Transverse colon (tissue), 4 donors: ENCODE measurements at regions not wholly inside any gene's neighbourhood (a gene's known extent, or its start where the extent isn't known, plus 50 kb on each side); places are given as distances from the start of the nearest gene placed in this dataset.

Source experiments
- DNase-seq: peaks from one replicate; pipeline ENCODE4 v3.0.0-alpha.2; 2019
- H3K27ac ChIP-seq, 4 donors: fragments of 200-600 bp; sonication (generic); 2 replicates each; pipeline ENCODE4 v1.5.1; 2016 to 2018; ENCODE audit warnings: inconsistent platforms in 4 of 4
- H3K27me3 ChIP-seq: fragments of 200-600 bp; sonication (generic); 2 replicates; pipeline ENCODE4 v1.5.1; 2017; ENCODE audit warnings: inconsistent platforms
- H3K36me3 ChIP-seq, 4 donors: fragments of 200-600 bp; sonication (generic); 2 replicates each; pipeline ENCODE4 v1.5.1; 2017 to 2019; ENCODE audit warnings: inconsistent platforms in 4 of 4
- H3K4me1 ChIP-seq, 4 donors: fragments of 200-600 bp; sonication (generic); 2 replicates each; pipeline ENCODE4 v1.5.1; 2017 to 2020; ENCODE audit warnings: inconsistent platforms in 4 of 4
- H3K4me3 ChIP-seq, 4 donors: fragments of 200-600 bp; sonication (generic); 1 replicate in 1 of 4; 2 replicates in 3 of 4; pipeline versions ENCODE4 v1.5.1 to v1.6.1; 2017 to 2019; ENCODE audit warnings: inconsistent platforms in 4 of 4
- H3K9me3 ChIP-seq, 2 donors: fragments of 200-600 bp; sonication (generic); 2 replicates each; pipeline ENCODE4 v1.5.1; 2017 to 2019; ENCODE audit warnings: inconsistent platforms in 2 of 2
- CTCF ChIP-seq, 5 experiments: fragments of 200-600 bp in 3 of 5; fragments of 450-650 bp in 2 of 5; sonication (generic) in 3 of 5; IDR thresholded peaks; 1 replicate in 2 of 5; 2 replicates in 3 of 5; pipeline ENCODE4 v1.5.1; 2016 to 2017; ENCODE audit warnings: antibody characterized with exemption in 5 of 5, inconsistent platforms in 3 of 5, mild to moderate bottlenecking in 2 of 5, moderate library complexity in 1 of 5
- EP300 ChIP-seq: sonication (generic); formaldehyde crosslinking; IDR thresholded peaks from one replicate; pipeline ENCODE4 v1.6.1; 2017; ENCODE audit warnings: antibody characterized with exemption, low read depth
- POLR2A ChIP-seq: fragments of 450-650 bp; IDR thresholded peaks from one replicate; pipeline ENCODE4 v1.6.1; 2016; ENCODE audit warnings: antibody characterized with exemption, mild to moderate bottlenecking, moderate library complexity
- POLR2AphosphoS5 ChIP-seq, 3 donors: sonication (generic); formaldehyde crosslinking; IDR thresholded peaks; one replicate each; pipeline ENCODE4 v1.6.1; 2016; ENCODE audit warnings: antibody characterized with exemption in 3 of 3
- WGBS, 2 donors: methylation state at CpG; one replicate each; pipeline ENCODE4 v1.1.5; 2018; ENCODE audit warnings: low coverage in 1 of 2; 5-methylcytosine and 5-hydroxymethylcytosine counted together
- in situ Hi-C, 4 donors: fragments of 200-750 bp; cut with MboI; loops; one replicate each; pipeline versions ENCODE4 v1.15.0 to v1.15.1; 2017; ENCODE audit warnings: low sequenced_read_pairs in 3 of 4, low pct_ligation_motif_present in 1 of 4, low pct_unique_long_range_greater_than_20kb in 1 of 4
- intact Hi-C: fragments of 100-400 bp; cut with DNase I; formaldehyde crosslinking; loops from one replicate; pipeline ENCODE4 v1.15.1; 2023; ENCODE audit warnings: low total_unique reads

DNA sequence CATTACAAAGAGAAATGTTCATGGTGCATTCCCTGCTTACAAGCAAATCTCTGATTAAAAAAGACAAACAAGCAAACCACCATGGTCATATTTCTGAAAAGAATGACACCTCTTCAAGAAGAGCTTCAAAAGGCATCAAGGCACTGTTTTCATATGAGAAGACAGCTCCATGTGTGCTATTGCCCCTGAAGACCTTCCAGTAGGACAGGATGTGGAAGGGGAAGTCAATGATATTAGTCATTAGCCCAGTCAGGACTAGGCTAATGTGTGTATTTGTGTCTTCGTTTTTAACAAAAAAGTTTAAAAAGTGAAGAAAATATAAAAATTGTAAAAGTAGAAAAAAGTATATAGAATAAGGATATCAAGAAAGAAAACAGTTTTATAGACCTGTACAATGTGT is 534.7 kb upstream of the ARGLU1 start:
- no peaks in the 10 kb centered on the region for H3K4me1 ChIP-seq
- in situ Hi-C loops: no loop called here
- no peak overlapping the region for H3K27ac ChIP-seq
- intact Hi-C loops: no loop called here
- H3K36me3 ChIP-seq: no peaks in the 10 kb centered on the region
- no peaks in the 10 kb centered on the region for H3K27me3 ChIP-seq
- no peaks in the 10 kb centered on the region for H3K9me3 ChIP-seq
- TF ChIP-seq EP300: no peak
- TF ChIP-seq POLR2AphosphoS5 (IDR thresholded peaks at IDR 0.05): no peak
- no peak for TF ChIP-seq POLR2A
- TF ChIP-seq CTCF (IDR thresholded peaks at IDR 0.05): no peak
- no peak overlapping the region for H3K4me3 ChIP-seq
- 70 to 76% methylated on average over 1 of the region's 1 CpG for WGBS, 2 donors
- DNase-seq: no peak

DNA sequence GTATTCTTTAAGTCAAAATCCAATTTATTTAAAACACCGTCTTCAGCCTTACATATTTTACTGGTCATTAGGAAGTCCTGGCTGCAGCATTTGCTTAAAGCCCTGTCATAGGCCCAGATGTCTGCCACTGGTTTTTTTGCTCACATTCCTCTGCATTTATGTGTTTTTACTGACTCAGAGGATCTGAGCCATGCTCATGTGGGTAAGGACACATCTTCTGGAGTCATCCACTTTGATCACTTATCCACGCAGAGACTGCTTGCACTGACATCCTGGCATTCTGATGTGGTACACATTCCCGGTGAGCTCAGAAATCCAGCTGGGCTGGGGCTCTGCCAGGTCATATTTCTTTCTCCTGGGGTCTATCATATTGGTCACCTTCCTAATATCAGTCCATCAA is 531.7 kb upstream of the ARGLU1 start:
- H3K27ac ChIP-seq: no peak overlapping the region
- DNase-seq: no peak
- no peaks in the 10 kb centered on the region for H3K36me3 ChIP-seq
- in situ Hi-C loops (no loop called here), intact Hi-C loops (no loop called here)
- no peaks in the 10 kb centered on the region for H3K4me1 ChIP-seq
- H3K9me3 ChIP-seq: no peaks in the 10 kb centered on the region
- WGBS, 2 donors: 87 to 93% methylated on average over 1 to 3 of the region's 3 CpGs
- H3K4me3 ChIP-seq: no peak overlapping the region
- no peaks in the 10 kb centered on the region for H3K27me3 ChIP-seq
- TF ChIP-seq POLR2AphosphoS5 (IDR thresholded peaks at IDR 0.05) (no peak), EP300 (no peak), CTCF (IDR thresholded peaks at IDR 0.05) (no peak), POLR2A (no peak)

- no peak overlapping the region for H3K4me3 ChIP-seq
- no peak for TF ChIP-seq POLR2A
- no peak for TF ChIP-seq POLR2AphosphoS5 (IDR thresholded peaks at IDR 0.05)
- no peak for TF ChIP-seq CTCF (IDR thresholded peaks at IDR 0.05)
- TF ChIP-seq EP300: no peak
- no peaks in the 10 kb centered on the region for H3K27me3 ChIP-seq
- no peak for DNase-seq
- intact Hi-C loops: no loop called here
- H3K36me3 ChIP-seq: no peaks in the 10 kb centered on the region
- H3K27ac ChIP-seq: no peak overlapping the region
- H3K4me1 ChIP-seq: no peaks in the 10 kb centered on the region
- in situ Hi-C loops: no loop called here
- WGBS, 2 donors: 73 to 82% methylated on average over 6 to 7 of the region's 7 CpGs
- H3K9me3 ChIP-seq: no peaks in the 10 kb centered on the region
These were observed 530.0 kb upstream of the ARGLU1 start for GRCh38 chr13:107097916-107098315.

- intact Hi-C loops (no loop called here), in situ Hi-C loops (no loop called here)
- Histone ChIP-seq H3K27ac (no peak overlapping the region), H3K9me3 (no peaks in the 10 kb centered on the region), H3K4me3 (no peak overlapping the region), H3K27me3 (no peaks in the 10 kb centered on the region), H3K36me3 (no peaks in the 10 kb centered on the region), H3K4me1 (no peaks in the 10 kb centered on the region)
- DNase-seq: no peak
- TF ChIP-seq POLR2AphosphoS5 (IDR thresholded peaks at IDR 0.05) (no peak), EP300 (no peak), POLR2A (no peak), CTCF (IDR thresholded peaks at IDR 0.05) (no peak)
- WGBS, 2 donors: 74 to 81% methylated on average over 2 of the region's 2 CpGs
These were observed 527.9 kb upstream of the ARGLU1 start for GRCh38 chr13:107095876-107096275.
